Heart left ventricle (tissue), 16 donors: ENCODE measurements at regions not wholly inside any gene's neighbourhood (a gene's known extent, or its start where the extent isn't known, plus 50 kb on each side); places are given as distances from the start of the nearest gene placed in this dataset.

ENCODE experiments used
- ATAC-seq, 4 donors: fragments of 200-7000 bp; cut with Tn5 transposase; one replicate each; pipeline ENCODE4 v1.9.1; 2020 to 2022; ENCODE audit warnings: moderate library complexity in 4 of 4, mild to moderate bottlenecking in 3 of 4, moderate number of reproducible peaks in 1 of 4
- DNase-seq, 5 donors: peaks; one replicate each; pipeline ENCODE4 v3.0.0-alpha.2; 2020
- H3K27ac ChIP-seq, 12 donors: fragments of 200-600 bp; sonication (generic) in 4 of 12; one replicate each; pipeline versions ENCODE4 v1.5.0 to v1.8.0; 2016 to 2022; ENCODE audit warnings: mild to moderate bottlenecking in 2 of 12
- H3K27me3 ChIP-seq, 9 donors: fragments of 200-600 bp; sonication (generic) in 2 of 9; one replicate each; pipeline versions ENCODE4 v1.5.1 to v1.8.0; 2016 to 2022; ENCODE audit warnings: mild to moderate bottlenecking in 3 of 9
- H3K36me3 ChIP-seq, 9 donors: fragments of 200-600 bp; sonication (generic) in 2 of 9; one replicate each; pipeline versions ENCODE4 v1.5.0 to v1.8.0; 2018 to 2022; ENCODE audit warnings: mild to moderate bottlenecking in 2 of 9
- H3K4me1 ChIP-seq, 12 donors: fragments of 200-600 bp; sonication (generic) in 4 of 12; one replicate each; pipeline versions ENCODE4 v1.5.0 to v1.8.0; 2016 to 2022; ENCODE audit warnings: mild to moderate bottlenecking in 3 of 12
- H3K4me3 ChIP-seq, 12 donors: fragments of 200-600 bp; sonication (generic) in 4 of 12; one replicate each; pipeline versions ENCODE4 v1.5.0 to v1.8.0; 2017 to 2022; ENCODE audit warnings: mild to moderate bottlenecking in 9 of 12, moderate library complexity in 4 of 12
- H3K9me3 ChIP-seq, 12 donors: fragments of 200-600 bp; sonication (generic) in 4 of 12; one replicate each; pipeline versions ENCODE4 v1.5.0 to v1.8.0; 2016 to 2022; ENCODE audit warnings: mild to moderate bottlenecking in 1 of 12
- POLR2A ChIP-seq, 2 donors: fragments of 450-650 bp; IDR thresholded peaks; one replicate each; pipeline ENCODE4 v1.6.1; 2017; ENCODE audit warnings: antibody characterized with exemption in 2 of 2, mild to moderate bottlenecking in 2 of 2, moderate library complexity in 2 of 2
- WGBS, 4 donors: extraction: QIAGEN DNeasy Blood & Tissue Kit in 2 of 4; methylation state at CpG; one replicate each; pipeline versions ENCODE4 v1.1.5 to v1.1.7; 2013 to 2018; 5-methylcytosine and 5-hydroxymethylcytosine counted together
- intact Hi-C, 10 donors: fragments of 100-400 bp; cut with DNase I; formaldehyde crosslinking; loops; one replicate each; pipeline versions ENCODE4 v1.11.1 to v1.14.2; 2022
- TF ChIP-seq, protein P1 (sequence below), 12 donors: fragments of 200-600 bp; sonication (generic) in 4 of 12; IDR thresholded peaks; one replicate each; pipeline versions ENCODE4 v1.5.0 to v1.8.0; 2018 to 2022; ENCODE audit warnings: antibody characterized with exemption in 12 of 12, mild to moderate bottlenecking in 5 of 12
- donor health status: ischemic (EF 13 %, LVEDD 7.1; RV severe dilation, severe dysfunction).
- donor health status: healthy with polysubstance abuse.
- donor health status: DM: no; HTN: yes; CAD: no.
- donor health status: DM: no; HTN: no; CAD: no.
- donor health status: ischemic (EF 25% LVEDD 6.9; RV normal size, moderate dysfunction).
- donor health status: ischemic (EF 25% LVEDD 5.7; RV mildly dilated, moderate dysfunction).
- donor health status: healthy.
- donor health status: DM: yes; HTN: yes; CAD: no.
- donor health status: ischemic (EF 35%, LVEDD 5.7; RV mildly dilated, moderate dysfunction).
- donor health status: nonischemic (EF 11% LVEDD 7.7; RV severe dilation, severe dysfunction).
- donor health status: DM: yes; HTN: yes; CAD: no.
- donor health status: PGD.
- donor health status: ischemic (EF 29% LVEDD 5.4; RV normal size, mild dysfunction).
- donor health status: nonischemic (EF 23%, LVEDD 6.1; RV moderate dilation, normal function).

DNA sequence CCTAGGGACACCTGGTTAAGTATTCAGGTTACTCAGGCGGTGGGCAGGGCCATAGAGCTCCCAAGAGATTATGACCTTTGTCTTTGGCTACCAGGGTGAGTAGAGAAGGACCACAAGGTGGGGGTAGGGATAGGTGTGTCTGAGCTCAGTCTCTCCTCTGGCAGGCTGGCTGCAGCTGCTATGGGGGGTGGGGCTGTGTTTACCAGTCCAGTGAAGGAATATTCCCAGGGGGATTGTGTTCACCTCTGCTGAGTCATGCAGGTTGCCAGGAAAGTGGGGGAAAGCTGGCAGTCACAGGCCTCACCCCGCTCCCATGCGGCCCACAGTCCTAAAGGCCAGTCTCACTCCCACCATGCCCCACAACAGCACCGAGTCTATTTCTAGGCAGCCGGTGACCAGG, 53.6 kb upstream of the POU5F2 start:
- no peak for DNase-seq
- no peaks in the 10 kb centered on the region for H3K9me3 ChIP-seq
- peaks cover 0 to 9% (median 0%) of the 10 kb centered on the region in 9 donors for H3K36me3 ChIP-seq
- WGBS, 4 donors = 95 to 97% (median 96%) methylated on average over 5 of the region's 5 CpGs
- no peaks in the 10 kb centered on the region for H3K27me3 ChIP-seq
- intact Hi-C loops = loop anchor here in 1 of 10 donors (5.0 kb wide), 2 partner anchors 188 to 213 kb away; partner anchors contain the start of genes NR2F1 and NR2F1-AS1
- no peaks in the 10 kb centered on the region for H3K4me1 ChIP-seq
- H3K4me3 ChIP-seq = no peak overlapping the region
- ATAC-seq = no peak
- no peak for TF ChIP-seq POLR2A (IDR thresholded peaks at IDR 0.05)
- TF ChIP-seq, protein P1, sequence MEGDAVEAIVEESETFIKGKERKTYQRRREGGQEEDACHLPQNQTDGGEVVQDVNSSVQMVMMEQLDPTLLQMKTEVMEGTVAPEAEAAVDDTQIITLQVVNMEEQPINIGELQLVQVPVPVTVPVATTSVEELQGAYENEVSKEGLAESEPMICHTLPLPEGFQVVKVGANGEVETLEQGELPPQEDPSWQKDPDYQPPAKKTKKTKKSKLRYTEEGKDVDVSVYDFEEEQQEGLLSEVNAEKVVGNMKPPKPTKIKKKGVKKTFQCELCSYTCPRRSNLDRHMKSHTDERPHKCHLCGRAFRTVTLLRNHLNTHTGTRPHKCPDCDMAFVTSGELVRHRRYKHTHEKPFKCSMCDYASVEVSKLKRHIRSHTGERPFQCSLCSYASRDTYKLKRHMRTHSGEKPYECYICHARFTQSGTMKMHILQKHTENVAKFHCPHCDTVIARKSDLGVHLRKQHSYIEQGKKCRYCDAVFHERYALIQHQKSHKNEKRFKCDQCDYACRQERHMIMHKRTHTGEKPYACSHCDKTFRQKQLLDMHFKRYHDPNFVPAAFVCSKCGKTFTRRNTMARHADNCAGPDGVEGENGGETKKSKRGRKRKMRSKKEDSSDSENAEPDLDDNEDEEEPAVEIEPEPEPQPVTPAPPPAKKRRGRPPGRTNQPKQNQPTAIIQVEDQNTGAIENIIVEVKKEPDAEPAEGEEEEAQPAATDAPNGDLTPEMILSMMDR (IDR thresholded peaks at IDR 0.05) = no peak
- H3K27ac ChIP-seq = no peak overlapping the region

DNA sequence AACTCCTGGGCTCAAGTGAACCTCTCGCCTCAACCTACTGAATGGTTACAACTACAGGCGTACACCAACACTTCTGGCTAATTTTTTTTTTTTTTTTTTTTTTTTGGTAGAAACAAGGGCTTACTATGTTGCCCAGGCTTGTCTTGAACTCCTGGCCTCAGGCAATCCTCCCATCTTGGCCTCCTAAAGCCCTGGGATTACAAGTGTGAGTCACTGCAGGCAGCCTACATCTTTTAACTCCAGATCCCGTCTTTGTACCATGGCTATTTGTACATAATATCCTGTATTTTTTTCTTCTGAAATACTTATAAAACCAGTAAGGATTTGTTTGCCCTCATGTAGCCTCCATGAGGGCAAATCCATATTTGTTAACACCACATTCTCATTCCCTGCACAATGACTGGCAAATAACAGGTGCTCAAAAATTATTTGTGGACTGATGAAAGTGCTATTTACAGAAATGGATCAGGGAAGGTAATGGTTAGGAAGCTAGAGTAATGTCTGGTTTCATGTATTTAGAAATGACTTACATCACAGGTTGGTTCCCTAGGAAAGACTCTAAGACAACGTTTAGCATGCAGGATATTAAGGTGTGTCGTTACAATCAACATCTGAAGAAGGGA, 51.9 kb upstream of the POU5F2 start:
- no peaks in the 10 kb centered on the region for H3K27me3 ChIP-seq
- no peak for DNase-seq
- peaks cover 0 to 9% (median 0%) of the 10 kb centered on the region in 9 donors for H3K36me3 ChIP-seq
- no peak overlapping the region for H3K27ac ChIP-seq
- intact Hi-C loops = no loop called here
- TF ChIP-seq, protein P1 (IDR thresholded peaks at IDR 0.05) = no peak
- no peak for TF ChIP-seq POLR2A (IDR thresholded peaks at IDR 0.05)
- ATAC-seq = no peak
- H3K4me1 ChIP-seq = no peaks in the 10 kb centered on the region
- no peak overlapping the region for H3K4me3 ChIP-seq
- no peaks in the 10 kb centered on the region for H3K9me3 ChIP-seq
- WGBS, 4 donors = 94 to 96% (median 95%) methylated on average over 5 of the region's 5 CpGs

DNA sequence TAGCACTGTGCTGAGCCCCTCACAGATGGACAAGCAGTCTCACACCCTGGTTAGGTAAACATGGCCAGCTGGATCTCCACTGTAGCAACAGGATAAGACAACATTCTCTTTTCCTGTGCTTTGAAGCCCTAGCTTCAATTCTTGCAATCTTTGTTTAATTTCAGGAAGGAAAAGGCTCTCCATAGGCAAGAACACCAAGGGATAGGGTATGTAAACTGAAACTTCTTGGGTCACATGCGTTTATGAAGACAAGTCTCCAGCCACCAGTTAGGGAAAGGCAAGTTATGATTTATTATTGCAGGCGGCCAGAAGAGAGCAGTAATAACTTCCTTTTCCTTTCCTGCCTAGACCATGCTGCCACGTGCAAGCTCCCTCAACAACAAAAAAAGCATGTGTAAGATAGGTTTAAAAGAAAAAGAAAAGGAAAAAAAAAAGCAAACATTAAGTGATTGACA, 50.1 kb upstream of the POU5F2 start:
- no peaks in the 10 kb centered on the region for H3K4me1 ChIP-seq
- no peaks in the 10 kb centered on the region for H3K9me3 ChIP-seq
- no peak for DNase-seq
- peaks cover 0 to 9% (median 0%) of the 10 kb centered on the region in 9 donors for H3K36me3 ChIP-seq
- no peaks in the 10 kb centered on the region for H3K27me3 ChIP-seq
- ATAC-seq = no peak
- H3K4me3 ChIP-seq = no peak overlapping the region
- intact Hi-C loops = no loop called here
- no peak overlapping the region for H3K27ac ChIP-seq
- TF ChIP-seq, protein P1 (IDR thresholded peaks at IDR 0.05) = no peak
- TF ChIP-seq POLR2A (IDR thresholded peaks at IDR 0.05) = no peak
- 47 to 61% (median 57%) methylated on average over 3 of the region's 3 CpGs for WGBS, 4 donors
